GM23338 (cell line): ENCODE measurements at regions not wholly inside any gene's neighbourhood (a gene's known extent, or its start where the extent isn't known, plus 50 kb on each side); places are given as distances from the start of the nearest gene placed in this dataset.
A peak's percentile ranks its signal among the peaks of the same experiment; 100 is the strongest.
"Not testable (repeated sequence)": the region's sequence is repeated elsewhere in the genome, so short reads cannot be mapped to it uniquely, and the experiment has no call there.

Experiments
- ATAC-seq: fragments of 200-7000 bp; cut with Tn5 transposase; 3 replicates; pipeline ENCODE4 v1.9.1; 2020
- DNase-seq: peaks from one replicate; pipeline ENCODE4 v3.0.0-alpha.2; 2015; ENCODE audit warnings: low spot score
- H2AFZ ChIP-seq: fragments of 200-600 bp; sonication (generic); 2 replicates; pipeline ENCODE4 v1.8.0; 2016; ENCODE audit warnings: antibody characterized with exemption, mild to moderate bottlenecking, moderate library complexity
- H3F3A ChIP-seq: fragments of 200-600 bp; sonication (generic); replicated peaks from 2 replicates; pipeline ENCODE4 v1.8.0; 2017; ENCODE audit warnings: antibody characterized with exemption, mixed run types, low read depth
- H3K27ac ChIP-seq: fragments of 200-600 bp; sonication (generic); 2 replicates; pipeline ENCODE4 v1.6.1; 2016; ENCODE audit warnings: low read depth
- H3K27me3 ChIP-seq: fragments of 200-600 bp; sonication (generic); 2 replicates; pipeline ENCODE4 v1.8.0; 2016; ENCODE audit warnings: mild to moderate bottlenecking, mixed run types, moderate library complexity; ENCODE audit not compliant: insufficient read depth
- H3K36me3 ChIP-seq: fragments of 200-600 bp; sonication (generic); 2 replicates; pipeline ENCODE4 v1.8.0; 2016; ENCODE audit warnings: mild to moderate bottlenecking; ENCODE audit not compliant: insufficient read depth
- H3K4me1 ChIP-seq: fragments of 200-600 bp; sonication (generic); 2 replicates; pipeline ENCODE4 v1.8.0; 2016; ENCODE audit warnings: mild to moderate bottlenecking, moderate library complexity; ENCODE audit not compliant: insufficient read depth
- H3K4me2 ChIP-seq: fragments of 200-600 bp; sonication (generic); 2 replicates; pipeline ENCODE4 v1.7.1; 2017; ENCODE audit warnings: mixed run types
- H3K4me3 ChIP-seq: fragments of 200-600 bp; sonication (generic); 2 replicates; pipeline ENCODE4 v1.6.1; 2016; ENCODE audit warnings: mixed run types
- H3K79me2 ChIP-seq: fragments of 200-600 bp; sonication (generic); replicated peaks from 2 replicates; pipeline ENCODE4 v1.8.0; 2017; ENCODE audit warnings: mild to moderate bottlenecking; ENCODE audit not compliant: insufficient read depth
- H3K9me2 ChIP-seq: fragments of 200-600 bp; sonication (generic); 2 replicates; pipeline ENCODE4 v1.8.0; 2017; ENCODE audit not compliant: insufficient read depth
- H4K20me1 ChIP-seq: fragments of 200-600 bp; sonication (generic); replicated peaks from 2 replicates; pipeline ENCODE4 v1.8.0; 2017; ENCODE audit warnings: mild to moderate bottlenecking; ENCODE audit not compliant: insufficient read depth
- H3K27ac Mint-ChIP-seq: 2 replicates; pipeline ENCODE4 v1.8.0; 2020; ENCODE audit warnings: inconsistent platforms, mild to moderate bottlenecking, moderate library complexity, mixed read lengths
- H3K27me3 Mint-ChIP-seq: 3 replicates; pipeline ENCODE4 v1.8.0; 2022; ENCODE audit warnings: low read depth, mild to moderate bottlenecking, moderate library complexity, mixed read lengths, inconsistent platforms; ENCODE audit not compliant: insufficient read depth, poor library complexity
- H3K36me3 Mint-ChIP-seq: 3 replicates; pipeline ENCODE4 v1.8.0; 2021; ENCODE audit warnings: low read depth, mild to moderate bottlenecking, inconsistent platforms, moderate library complexity, mixed read lengths
- H3K4me1 Mint-ChIP-seq: 3 replicates; pipeline ENCODE4 v1.8.0; 2020; ENCODE audit warnings: mild to moderate bottlenecking, inconsistent platforms, mixed read lengths
- H3K4me3 Mint-ChIP-seq: 3 replicates; pipeline ENCODE4 v1.8.0; 2021; ENCODE audit warnings: moderate library complexity, mild to moderate bottlenecking, inconsistent platforms, mixed read lengths
- H3K9me3 Mint-ChIP-seq: 3 replicates; pipeline ENCODE4 v1.8.0; 2020; ENCODE audit warnings: moderate library complexity, mild to moderate bottlenecking, inconsistent platforms, mixed read lengths
- CREB1 ChIP-seq: fragments of 250-450 bp; sonication (Bioruptor Pico); IDR thresholded peaks from 2 replicates; pipeline ENCODE4 v1.5.0; 2020; ENCODE audit warnings: low read depth, mild to moderate bottlenecking, moderate library complexity
- EZH2 ChIP-seq: fragments of 200-600 bp; sonication (generic); IDR thresholded peaks from one replicate; pipeline ENCODE4 v1.8.0; 2017; ENCODE audit warnings: antibody characterized with exemption, mild to moderate bottlenecking, low read depth; ENCODE audit not compliant: unreplicated experiment
- EZH2phosphoT487 ChIP-seq: fragments of 200-600 bp; sonication (generic); IDR thresholded peaks from one replicate; pipeline ENCODE4 v1.8.1; 2018; ENCODE audit warnings: antibody characterized with exemption; ENCODE audit not compliant: unreplicated experiment
- JUNB ChIP-seq: IDR thresholded peaks from one replicate; pipeline ENCODE4 v1.6.1; 2016; ENCODE audit warnings: antibody characterized with exemption; ENCODE audit not compliant: unreplicated experiment
- NANOG ChIP-seq: IDR thresholded peaks from 2 replicates; pipeline ENCODE4 v1.6.1; 2016; ENCODE audit warnings: antibody characterized with exemption, borderline replicate concordance
- POLR2AphosphoS5 ChIP-seq: IDR thresholded peaks from 2 replicates; pipeline ENCODE4 v1.6.1; 2016; ENCODE audit warnings: antibody characterized with exemption, low read depth
- STAT1 ChIP-seq: IDR thresholded peaks from one replicate; pipeline ENCODE4 v1.6.1; 2016; ENCODE audit warnings: antibody characterized with exemption; ENCODE audit not compliant: unreplicated experiment
- ZNF331 ChIP-seq: fragments of 250-450 bp; sonication (Bioruptor Pico); IDR thresholded peaks from 2 replicates; pipeline ENCODE4 v1.5.0; 2020; ENCODE audit warnings: low read depth, mild to moderate bottlenecking, moderate library complexity
- TF ChIP-seq, protein P1 (sequence below): IDR thresholded peaks from one replicate; pipeline ENCODE4 v1.6.1; 2018; ENCODE audit warnings: antibody characterized with exemption; ENCODE audit not compliant: unreplicated experiment
- TF ChIP-seq, protein P2 (sequence below): IDR thresholded peaks from 2 replicates; pipeline ENCODE4 v1.6.1; 2016; ENCODE audit warnings: antibody characterized with exemption
- TF ChIP-seq, protein P3 (sequence below), 2 experiments: fragments of 200-600 bp in 1 of 2; sonication (generic) in 1 of 2; conservative IDR thresholded peaks; 2 replicates each; pipeline versions ENCODE4 v1.5.1 to v1.6.1; 2016 to 2017; ENCODE audit warnings: antibody characterized with exemption in 2 of 2, low read depth in 2 of 2, mild to moderate bottlenecking in 2 of 2, moderate library complexity in 1 of 2

DNA sequence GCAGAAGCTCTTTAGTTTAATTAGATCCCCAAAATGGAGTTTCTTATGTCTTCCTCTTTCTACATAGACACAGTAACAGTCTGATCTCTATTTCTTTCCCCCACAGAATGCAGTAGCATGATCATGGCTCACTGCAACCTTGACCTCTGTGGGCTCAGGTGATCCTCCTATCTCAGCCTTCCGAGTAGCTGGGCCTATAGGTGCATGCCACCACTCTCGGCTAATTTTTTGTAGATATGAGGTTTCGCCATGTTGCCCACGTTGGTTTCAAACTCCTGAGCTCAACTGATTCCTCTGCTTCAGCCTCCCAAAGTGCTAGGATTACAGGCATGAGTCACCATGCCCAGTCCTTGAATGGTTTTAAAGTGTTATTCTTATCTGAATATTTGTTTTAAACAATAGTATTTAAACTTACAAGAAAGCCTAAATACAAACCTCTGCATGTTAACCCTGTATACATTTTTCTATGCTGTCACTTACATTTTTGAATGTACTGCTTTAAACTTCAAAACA is 120.6 kb downstream of the GOSR1 start:
- Histone ChIP-seq H3K4me3 (no peak overlapping the region), H3K36me3 (no peaks in the 10 kb centered on the region; the same call in 1 of the 2 replicates)
- no peak for ATAC-seq

DNA sequence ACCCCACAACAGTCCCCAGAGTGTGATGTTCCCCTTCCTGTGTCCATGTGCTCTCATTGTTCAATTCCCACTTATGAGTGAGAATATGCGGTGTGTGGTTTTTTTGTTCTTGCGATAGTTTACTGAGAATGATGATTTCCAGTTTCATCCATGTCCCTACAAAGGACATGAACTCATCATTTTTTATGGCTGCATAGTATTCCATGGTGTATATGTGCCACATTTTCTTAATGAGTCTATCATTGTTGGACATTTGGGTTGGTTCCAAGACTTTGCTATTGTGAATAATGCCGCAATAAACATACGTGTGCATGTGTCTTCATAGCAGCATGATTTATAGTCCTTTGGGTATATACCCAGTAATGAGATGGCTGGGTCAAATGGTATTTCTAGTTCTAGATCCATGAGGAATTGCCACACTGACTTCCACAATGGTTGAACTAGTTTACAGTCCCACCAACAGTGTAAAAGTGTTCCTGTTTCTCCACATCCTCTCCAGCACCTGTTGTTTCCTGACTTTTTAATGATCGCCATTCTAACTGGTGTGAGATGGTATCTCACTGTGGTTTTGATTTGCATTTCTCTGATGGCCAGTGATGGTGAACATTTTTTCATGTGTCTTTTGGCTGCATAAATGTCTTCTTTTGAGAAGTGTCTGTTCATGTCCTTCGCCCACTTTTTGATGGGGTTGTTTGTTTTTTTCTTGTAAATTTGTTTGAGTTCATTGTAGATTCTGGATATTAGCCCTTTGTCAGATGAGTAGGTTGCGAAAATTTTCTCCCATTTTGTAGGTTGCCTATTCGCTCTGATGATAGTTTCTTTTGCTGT is 120.0 kb downstream of the GOSR1 start:
- ATAC-seq, H3K4me2 ChIP-seq, H3K36me3 Mint-ChIP-seq: not testable (repeated sequence)

More for the DNA sequence above, 120.6 kb downstream of the GOSR1 start:
- no peak overlapping the region for H3K27ac ChIP-seq
- H3K27me3 ChIP-seq, result no peaks in the 10 kb centered on the region
- peaks cover 18% of the 10 kb centered on the region for H3K79me2 ChIP-seq
- Mint-ChIP-seq H3K4me1 (peaks cover 35% of the 10 kb centered on the region), H3K36me3 (peaks cover 8% of the 10 kb centered on the region; the same call in 2 of the 3 replicates), H3K9me3 (peaks cover 20% of the 10 kb centered on the region), H3K27me3 (peaks cover 5% of the 10 kb centered on the region), H3K27ac (no peak overlapping the region), H3K4me3 (no peak overlapping the region)
- no peaks in the 10 kb centered on the region for H3K9me2 ChIP-seq
- no peak overlapping the region for H3K4me2 ChIP-seq
- H4K20me1 ChIP-seq, result no peaks in the 10 kb centered on the region
- TF ChIP-seq POLR2AphosphoS5 (no peak), STAT1 (no peak), ZNF331 (CRISPR knock-in tag) (no peak), EZH2phosphoT487 (no peak), NANOG (no peak), JUNB (no peak), CREB1 (CRISPR knock-in tag) (no peak), EZH2 (no peak)
- TF ChIP-seq, protein P1, sequence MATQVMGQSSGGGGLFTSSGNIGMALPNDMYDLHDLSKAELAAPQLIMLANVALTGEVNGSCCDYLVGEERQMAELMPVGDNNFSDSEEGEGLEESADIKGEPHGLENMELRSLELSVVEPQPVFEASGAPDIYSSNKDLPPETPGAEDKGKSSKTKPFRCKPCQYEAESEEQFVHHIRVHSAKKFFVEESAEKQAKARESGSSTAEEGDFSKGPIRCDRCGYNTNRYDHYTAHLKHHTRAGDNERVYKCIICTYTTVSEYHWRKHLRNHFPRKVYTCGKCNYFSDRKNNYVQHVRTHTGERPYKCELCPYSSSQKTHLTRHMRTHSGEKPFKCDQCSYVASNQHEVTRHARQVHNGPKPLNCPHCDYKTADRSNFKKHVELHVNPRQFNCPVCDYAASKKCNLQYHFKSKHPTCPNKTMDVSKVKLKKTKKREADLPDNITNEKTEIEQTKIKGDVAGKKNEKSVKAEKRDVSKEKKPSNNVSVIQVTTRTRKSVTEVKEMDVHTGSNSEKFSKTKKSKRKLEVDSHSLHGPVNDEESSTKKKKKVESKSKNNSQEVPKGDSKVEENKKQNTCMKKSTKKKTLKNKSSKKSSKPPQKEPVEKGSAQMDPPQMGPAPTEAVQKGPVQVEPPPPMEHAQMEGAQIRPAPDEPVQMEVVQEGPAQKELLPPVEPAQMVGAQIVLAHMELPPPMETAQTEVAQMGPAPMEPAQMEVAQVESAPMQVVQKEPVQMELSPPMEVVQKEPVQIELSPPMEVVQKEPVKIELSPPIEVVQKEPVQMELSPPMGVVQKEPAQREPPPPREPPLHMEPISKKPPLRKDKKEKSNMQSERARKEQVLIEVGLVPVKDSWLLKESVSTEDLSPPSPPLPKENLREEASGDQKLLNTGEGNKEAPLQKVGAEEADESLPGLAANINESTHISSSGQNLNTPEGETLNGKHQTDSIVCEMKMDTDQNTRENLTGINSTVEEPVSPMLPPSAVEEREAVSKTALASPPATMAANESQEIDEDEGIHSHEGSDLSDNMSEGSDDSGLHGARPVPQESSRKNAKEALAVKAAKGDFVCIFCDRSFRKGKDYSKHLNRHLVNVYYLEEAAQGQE, result no peak
- TF ChIP-seq, protein P2, sequence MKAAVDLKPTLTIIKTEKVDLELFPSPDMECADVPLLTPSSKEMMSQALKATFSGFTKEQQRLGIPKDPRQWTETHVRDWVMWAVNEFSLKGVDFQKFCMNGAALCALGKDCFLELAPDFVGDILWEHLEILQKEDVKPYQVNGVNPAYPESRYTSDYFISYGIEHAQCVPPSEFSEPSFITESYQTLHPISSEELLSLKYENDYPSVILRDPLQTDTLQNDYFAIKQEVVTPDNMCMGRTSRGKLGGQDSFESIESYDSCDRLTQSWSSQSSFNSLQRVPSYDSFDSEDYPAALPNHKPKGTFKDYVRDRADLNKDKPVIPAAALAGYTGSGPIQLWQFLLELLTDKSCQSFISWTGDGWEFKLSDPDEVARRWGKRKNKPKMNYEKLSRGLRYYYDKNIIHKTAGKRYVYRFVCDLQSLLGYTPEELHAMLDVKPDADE, result no peak
- TF ChIP-seq, protein P3, sequence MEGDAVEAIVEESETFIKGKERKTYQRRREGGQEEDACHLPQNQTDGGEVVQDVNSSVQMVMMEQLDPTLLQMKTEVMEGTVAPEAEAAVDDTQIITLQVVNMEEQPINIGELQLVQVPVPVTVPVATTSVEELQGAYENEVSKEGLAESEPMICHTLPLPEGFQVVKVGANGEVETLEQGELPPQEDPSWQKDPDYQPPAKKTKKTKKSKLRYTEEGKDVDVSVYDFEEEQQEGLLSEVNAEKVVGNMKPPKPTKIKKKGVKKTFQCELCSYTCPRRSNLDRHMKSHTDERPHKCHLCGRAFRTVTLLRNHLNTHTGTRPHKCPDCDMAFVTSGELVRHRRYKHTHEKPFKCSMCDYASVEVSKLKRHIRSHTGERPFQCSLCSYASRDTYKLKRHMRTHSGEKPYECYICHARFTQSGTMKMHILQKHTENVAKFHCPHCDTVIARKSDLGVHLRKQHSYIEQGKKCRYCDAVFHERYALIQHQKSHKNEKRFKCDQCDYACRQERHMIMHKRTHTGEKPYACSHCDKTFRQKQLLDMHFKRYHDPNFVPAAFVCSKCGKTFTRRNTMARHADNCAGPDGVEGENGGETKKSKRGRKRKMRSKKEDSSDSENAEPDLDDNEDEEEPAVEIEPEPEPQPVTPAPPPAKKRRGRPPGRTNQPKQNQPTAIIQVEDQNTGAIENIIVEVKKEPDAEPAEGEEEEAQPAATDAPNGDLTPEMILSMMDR (conservative IDR thresholded peaks at IDR 0.05; ENCODE audit: low read depth in 2 of 2), result no peak
- peaks cover 12% of the 10 kb centered on the region for H3K4me1 ChIP-seq
- H2AFZ ChIP-seq, result no peak overlapping the region
- peaks cover 14% of the 10 kb centered on the region; the same call in 1 of the 2 replicates for H3F3A ChIP-seq
- DNase-seq, result no peak

DNA sequence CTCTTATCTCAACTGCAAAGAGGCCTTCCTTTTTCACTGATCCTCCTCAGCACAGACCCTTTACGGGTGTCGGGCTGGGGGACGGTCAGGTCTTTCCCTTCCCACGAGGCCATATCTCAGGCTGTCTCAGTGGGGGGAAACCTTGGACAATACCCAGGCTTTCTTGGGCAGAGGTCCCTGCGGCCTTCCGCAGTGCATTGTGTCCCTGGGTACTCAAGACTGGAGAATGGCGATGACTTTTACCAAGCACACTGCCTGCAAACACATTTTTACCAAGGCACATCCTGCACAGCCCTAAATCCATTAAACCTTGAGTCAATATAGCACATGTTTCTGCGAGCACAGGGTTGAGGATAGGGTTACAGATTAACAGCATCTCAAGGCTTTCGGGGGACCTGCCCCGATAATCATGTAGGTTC is 117.8 kb downstream of the GOSR1 start:
- Histone ChIP-seq H3F3A (peaks cover 13% of the 10 kb centered on the region; the same call in 1 of the 2 replicates), H2AFZ (0 out of 2 replicates have a peak overlapping the region, but pooled peaks have one; percentile 76)
- not testable (repeated sequence) for H3K36me3 Mint-ChIP-seq, H3K27ac Mint-ChIP-seq, H3K4me3 ChIP-seq, H3K9me2 ChIP-seq, H3K27ac ChIP-seq, ATAC-seq, H4K20me1 ChIP-seq, H3K4me1 ChIP-seq, DNase-seq, H3K4me2 ChIP-seq, H3K79me2 ChIP-seq, H3K27me3 Mint-ChIP-seq, H3K4me3 Mint-ChIP-seq, H3K36me3 ChIP-seq, H3K27me3 ChIP-seq
- Mint-ChIP-seq H3K9me3 (peaks cover 20% of the 10 kb centered on the region), H3K4me1 (peaks cover 31% of the 10 kb centered on the region)

More for the DNA sequence above, 120.0 kb downstream of the GOSR1 start:
- H3K9me2 ChIP-seq, H2AFZ ChIP-seq, H3K36me3 ChIP-seq, H3K27me3 ChIP-seq, H3K4me3 ChIP-seq, DNase-seq, H3K27ac ChIP-seq, H3K27ac Mint-ChIP-seq, H4K20me1 ChIP-seq, H3K4me3 Mint-ChIP-seq, H3K27me3 Mint-ChIP-seq: not testable (repeated sequence)
- peaks cover 12% of the 10 kb centered on the region for H3K4me1 ChIP-seq
- peaks cover 11% of the 10 kb centered on the region for H3K79me2 ChIP-seq
- Mint-ChIP-seq H3K4me1 (peaks cover 32% of the 10 kb centered on the region), H3K9me3 (peaks cover 20% of the 10 kb centered on the region)
- peaks cover 14% of the 10 kb centered on the region; the same call in 1 of the 2 replicates for H3F3A ChIP-seq
